ENCODE measurements at regions not wholly inside any gene's neighbourhood (a gene's known extent, or its start where the extent isn't known, plus 50 kb on each side); places are given as distances from the start of the nearest gene placed in this dataset.

GRCh38 chr10:61139592-61139953 lies 195.6 kb upstream of the RHOBTB1 start:
- TF ChIP-seq EZH2phosphoT487 (IDR thresholded peaks at IDR 0.05; ENCODE audit: borderline replicate concordance, low read depth, low read length) (no peak), CTCF (conservative IDR thresholded peaks at IDR 0.05; ENCODE audit: low read length) (no peak)
- Histone ChIP-seq H3K36me3 (ENCODE audit: insufficient read depth, low read length) (no peaks in the 10 kb centered on the region), H3K27ac (ENCODE audit: low read depth, low read length, poor library complexity, severe bottlenecking) (no peak overlapping the region), H3K4me2 (ENCODE audit: low read length) (no peak overlapping the region), H3K9me3 (ENCODE audit: low read length) (no peaks in the 10 kb centered on the region), H3K4me1 (ENCODE audit: insufficient read depth, low read length, poor library complexity, severe bottlenecking) (peaks cover 15% of the 10 kb centered on the region), H3K79me2 (ENCODE audit: insufficient read depth, low read depth, low read length) (no peaks in the 10 kb centered on the region), H3K9me2 (ENCODE audit: insufficient read depth, low read length) (no peaks in the 10 kb centered on the region), H2AFZ (ENCODE audit: low read length) (no peak overlapping the region), H4K20me1 (ENCODE audit: insufficient read depth, low read length) (no peaks in the 10 kb centered on the region), H3K4me3 (ENCODE audit: low read depth, low read length, poor library complexity, severe bottlenecking) (no peak overlapping the region)
- ChIA-PET POLR2A (interaction anchor here (0.7 kb wide), 1 partner anchor 1969 kb away, joined by 4 read pairs; no protein-coding TSS in a partner anchor), CTCF (ENCODE audit: unreplicated experiment) (no interaction called here)
- no TSS peak for BruUV-seq (replicated peaks)
- intact Hi-C loops (cut with micrococcal nuclease; ENCODE audit: unreplicated experiment): loop anchor here (5.0 kb wide), 1 partner anchor 143 kb away; no protein-coding TSS in a partner anchor
- no peak for DNase-seq (ENCODE audit: low spot score)

GRCh38 chr10:61138708-61139591 lies 195.0 kb upstream of the RHOBTB1 start:
- Histone ChIP-seq H4K20me1 (ENCODE audit: insufficient read depth, low read length) (no peaks in the 10 kb centered on the region), H3K79me2 (ENCODE audit: insufficient read depth, low read depth, low read length) (no peaks in the 10 kb centered on the region), H3K9me2 (ENCODE audit: insufficient read depth, low read length) (no peaks in the 10 kb centered on the region), H3K4me2 (ENCODE audit: low read length) (no peak overlapping the region), H3K9me3 (ENCODE audit: low read length) (no peaks in the 10 kb centered on the region), H3K36me3 (ENCODE audit: insufficient read depth, low read length) (no peaks in the 10 kb centered on the region), H3K4me3 (ENCODE audit: low read depth, low read length, poor library complexity, severe bottlenecking) (no peak overlapping the region), H2AFZ (ENCODE audit: low read length) (no peak overlapping the region), H3K27ac (ENCODE audit: low read depth, low read length, poor library complexity, severe bottlenecking) (no peak overlapping the region), H3K4me1 (ENCODE audit: insufficient read depth, low read length, poor library complexity, severe bottlenecking) (peaks cover 15% of the 10 kb centered on the region)
- no peak for DNase-seq (ENCODE audit: low spot score)
- no TSS peak for BruUV-seq (replicated peaks)
- TF ChIP-seq CTCF (conservative IDR thresholded peaks at IDR 0.05; ENCODE audit: low read length) (no peak), EZH2phosphoT487 (IDR thresholded peaks at IDR 0.05; ENCODE audit: borderline replicate concordance, low read depth, low read length) (no peak)
- intact Hi-C loops (cut with micrococcal nuclease; ENCODE audit: unreplicated experiment): loop anchor here (5.0 kb wide), 1 partner anchor 143 kb away; no protein-coding TSS in a partner anchor
- ChIA-PET POLR2A (interaction anchor here (0.7 kb wide), 1 partner anchor 1970 kb away, joined by 4 read pairs; no protein-coding TSS in a partner anchor), CTCF (ENCODE audit: unreplicated experiment) (no interaction called here)

GRCh38 chr10:61136139-61136538 lies 192.2 kb upstream of the RHOBTB1 start:
- H3K9me2 ChIP-seq (ENCODE audit: insufficient read depth, low read length): no peaks in the 10 kb centered on the region
- no peaks in the 10 kb centered on the region for H3K36me3 ChIP-seq (ENCODE audit: insufficient read depth, low read length)
- no peak overlapping the region for H3K4me3 ChIP-seq (ENCODE audit: low read depth, low read length, poor library complexity, severe bottlenecking)
- ChIA-PET CTCF (ENCODE audit: unreplicated experiment) (no interaction called here), POLR2A (no interaction called here)
- H3K9me3 ChIP-seq (ENCODE audit: low read length): no peaks in the 10 kb centered on the region
- H3K79me2 ChIP-seq (ENCODE audit: insufficient read depth, low read depth, low read length): no peaks in the 10 kb centered on the region
- H3K27ac ChIP-seq (ENCODE audit: low read depth, low read length, poor library complexity, severe bottlenecking): no peak overlapping the region
- H4K20me1 ChIP-seq (ENCODE audit: insufficient read depth, low read length): no peaks in the 10 kb centered on the region
- no TSS peak for BruUV-seq (replicated peaks)
- intact Hi-C loops (cut with micrococcal nuclease; ENCODE audit: unreplicated experiment): loop anchor here (5.0 kb wide), 1 partner anchor 146 kb away; no protein-coding TSS in a partner anchor
- no peak for DNase-seq (ENCODE audit: low spot score)
- peak overlapping the region; percentile 60; the same call in 1 of the 2 replicates for H3K4me2 ChIP-seq (ENCODE audit: low read length)
- peaks cover 15% of the 10 kb centered on the region for H3K4me1 ChIP-seq (ENCODE audit: insufficient read depth, low read length, poor library complexity, severe bottlenecking)
- TF ChIP-seq CTCF (conservative IDR thresholded peaks at IDR 0.05; ENCODE audit: low read length) (no peak), EZH2phosphoT487 (IDR thresholded peaks at IDR 0.05; ENCODE audit: borderline replicate concordance, low read depth, low read length) (no peak)
- peak overlapping the region; percentile 85; the same call in 1 of the 2 replicates for H2AFZ ChIP-seq (ENCODE audit: low read length)

Data from OCI-LY7 (cell line).